HG03280 (cell line): ENCODE measurements at regions not wholly inside any gene's neighbourhood (a gene's known extent, or its start where the extent isn't known, plus 50 kb on each side); places are given as distances from the start of the nearest gene placed in this dataset.
"Not testable (repeated sequence)": the region's sequence is repeated elsewhere in the genome, so short reads cannot be mapped to it uniquely, and the experiment has no call there.

Experiments used
- ATAC-seq: cut with Tn5 transposase; IDR thresholded peaks from one replicate; pipeline ENCODE4 v1.9.1; 2021; ENCODE audit warnings: mild to moderate bottlenecking, moderate library complexity; ENCODE audit not compliant: unreplicated experiment

- not testable (repeated sequence) for ATAC-seq
These were observed 698.5 kb downstream of the C6orf118 start for GRCh38 chr6:164610859-164611258.

GRCh38 chr6:164602415-164602814, 707.0 kb downstream of the C6orf118 start:
- not testable (repeated sequence) for ATAC-seq

- no peak for ATAC-seq
These were observed 727.8 kb downstream of the C6orf118 start for GRCh38 chr6:164581563-164581962.

- no peak for ATAC-seq
These were observed 730.4 kb downstream of the C6orf118 start for GRCh38 chr6:164579035-164579434.

DNA sequence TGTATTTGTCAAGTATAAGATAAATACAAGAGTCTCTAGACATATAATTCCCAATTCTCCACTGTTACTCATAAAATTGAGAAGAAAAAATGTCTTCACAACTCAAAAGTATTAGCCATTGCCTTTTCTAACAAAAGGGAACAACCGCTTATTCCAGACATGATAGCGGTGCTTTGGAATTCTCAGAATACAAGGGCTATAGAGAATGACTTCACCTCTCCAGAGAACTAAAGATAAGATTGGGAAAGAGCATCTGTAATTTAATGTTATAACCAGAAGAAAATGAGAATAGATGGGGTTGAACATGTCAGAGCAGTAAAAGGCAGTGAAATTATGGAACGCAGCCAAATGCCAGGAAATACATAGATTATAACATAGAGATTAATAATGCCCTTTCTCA, 730.8 kb downstream of the C6orf118 start:
- no peak for ATAC-seq

- no peak for ATAC-seq
These were observed 738.6 kb downstream of the C6orf118 start for GRCh38 chr6:164570801-164571200.

GRCh38 chr6:164569509-164569908, 739.9 kb downstream of the C6orf118 start:
- no peak for ATAC-seq

GRCh38 chr6:164563924-164564323, 745.5 kb downstream of the C6orf118 start:
- no peak for ATAC-seq

DNA sequence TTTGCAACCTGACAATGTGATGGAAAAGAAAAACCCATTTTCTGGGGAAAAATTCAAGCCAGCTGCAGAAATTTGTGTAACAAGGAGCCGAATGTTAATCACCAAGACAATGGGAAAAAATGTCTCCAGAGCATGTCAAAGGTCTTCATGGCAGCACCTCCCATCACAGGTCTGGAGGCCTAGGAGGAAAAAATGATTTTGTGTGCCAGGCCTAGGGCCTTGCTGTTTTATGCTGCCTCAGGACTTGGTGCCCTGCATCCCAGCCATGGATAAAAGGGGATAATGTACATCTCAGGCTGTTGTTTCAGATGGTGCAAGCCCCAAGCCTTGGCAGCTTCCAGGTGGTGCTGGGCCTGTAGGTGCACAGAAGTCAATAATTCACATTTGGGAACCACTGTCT, 747.7 kb downstream of the C6orf118 start:
- no peak for ATAC-seq

DNA sequence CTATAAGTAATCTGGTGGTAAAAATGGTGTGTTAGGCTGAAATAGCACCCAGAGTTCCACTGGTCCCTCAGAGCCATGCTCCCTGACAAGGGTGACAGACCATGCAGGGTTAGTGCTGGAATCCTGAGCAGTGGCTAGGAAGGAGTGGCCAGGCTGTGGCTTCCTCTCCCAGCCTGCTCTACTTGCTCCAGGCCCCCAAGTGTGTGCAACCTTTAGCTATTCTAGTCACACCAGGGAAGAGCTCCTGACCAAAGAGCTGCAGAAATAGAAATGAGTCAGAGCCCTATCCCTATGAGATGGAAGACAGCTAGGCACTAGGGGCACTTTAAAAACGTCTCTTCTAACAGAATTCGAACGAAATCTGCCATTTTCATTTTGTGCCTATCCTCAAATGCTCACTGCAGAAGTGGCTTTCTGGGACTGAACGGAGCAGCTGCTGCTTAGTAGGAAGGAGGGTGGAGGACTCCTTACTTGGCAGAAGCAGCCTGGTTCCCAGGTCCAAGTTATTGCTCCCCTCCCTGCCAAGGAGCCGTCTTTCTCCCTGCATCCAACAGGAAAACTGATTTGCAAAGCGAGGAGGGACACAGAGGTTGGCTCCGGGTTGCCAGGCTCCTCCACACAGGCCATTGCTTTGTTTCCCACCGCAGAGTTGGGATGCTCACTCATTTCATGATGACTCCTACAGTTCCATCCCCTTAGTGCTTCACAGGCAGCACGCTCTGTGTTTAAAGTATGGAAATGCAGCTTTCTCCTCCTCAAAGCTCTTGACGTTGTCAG, 754.5 kb downstream of the C6orf118 start:
- no peak for ATAC-seq

DNA sequence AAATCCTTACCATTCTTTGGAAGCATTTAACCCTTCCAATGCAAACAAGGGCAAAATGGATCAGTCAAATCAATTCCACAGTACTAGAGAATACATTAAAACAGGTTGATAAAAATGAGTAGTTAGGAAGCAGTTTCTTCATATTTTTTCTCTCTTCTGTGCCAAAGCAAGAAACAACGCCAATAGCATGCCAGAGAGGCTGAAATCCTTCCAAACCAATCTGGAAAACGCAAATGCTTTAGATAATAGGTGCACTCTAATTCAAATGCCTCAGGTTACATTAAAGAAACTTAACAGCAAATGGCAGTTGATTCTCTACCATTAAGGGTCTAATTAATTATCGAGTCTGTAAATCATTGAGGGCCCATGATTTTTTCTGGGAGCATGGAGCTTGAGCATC, 755.2 kb downstream of the C6orf118 start:
- ATAC-seq = no peak

GRCh38 chr6:164551706-164552105, 757.7 kb downstream of the C6orf118 start:
- no peak for ATAC-seq

GRCh38 chr6:164547076-164547475, 762.3 kb downstream of the C6orf118 start:
- no peak for ATAC-seq

DNA sequence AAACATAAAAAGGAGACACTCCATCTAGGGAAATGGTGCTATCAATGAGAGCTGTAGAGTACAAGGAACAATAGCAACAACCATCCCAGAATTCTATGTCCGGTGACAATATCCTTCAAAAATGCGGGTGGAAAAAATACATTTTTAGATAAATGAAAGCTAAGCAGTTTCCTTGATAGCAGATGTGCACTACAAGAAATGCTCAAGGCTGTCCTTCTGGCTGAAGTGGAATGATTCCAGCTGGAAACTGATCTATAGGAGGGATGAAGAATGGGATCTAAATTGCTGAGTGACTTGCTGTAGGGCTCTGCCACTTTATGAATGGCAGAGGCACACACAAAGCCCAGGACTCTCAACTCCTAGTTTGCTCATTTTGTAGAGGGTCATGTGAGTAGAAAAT, 763.1 kb downstream of the C6orf118 start:
- no peak for ATAC-seq

- no peak for ATAC-seq
These were observed 775.2 kb downstream of the C6orf118 start for GRCh38 chr6:164534070-164534766.

- ATAC-seq = no peak
These were observed 776.4 kb downstream of the C6orf118 start for GRCh38 chr6:164533045-164533362.

DNA sequence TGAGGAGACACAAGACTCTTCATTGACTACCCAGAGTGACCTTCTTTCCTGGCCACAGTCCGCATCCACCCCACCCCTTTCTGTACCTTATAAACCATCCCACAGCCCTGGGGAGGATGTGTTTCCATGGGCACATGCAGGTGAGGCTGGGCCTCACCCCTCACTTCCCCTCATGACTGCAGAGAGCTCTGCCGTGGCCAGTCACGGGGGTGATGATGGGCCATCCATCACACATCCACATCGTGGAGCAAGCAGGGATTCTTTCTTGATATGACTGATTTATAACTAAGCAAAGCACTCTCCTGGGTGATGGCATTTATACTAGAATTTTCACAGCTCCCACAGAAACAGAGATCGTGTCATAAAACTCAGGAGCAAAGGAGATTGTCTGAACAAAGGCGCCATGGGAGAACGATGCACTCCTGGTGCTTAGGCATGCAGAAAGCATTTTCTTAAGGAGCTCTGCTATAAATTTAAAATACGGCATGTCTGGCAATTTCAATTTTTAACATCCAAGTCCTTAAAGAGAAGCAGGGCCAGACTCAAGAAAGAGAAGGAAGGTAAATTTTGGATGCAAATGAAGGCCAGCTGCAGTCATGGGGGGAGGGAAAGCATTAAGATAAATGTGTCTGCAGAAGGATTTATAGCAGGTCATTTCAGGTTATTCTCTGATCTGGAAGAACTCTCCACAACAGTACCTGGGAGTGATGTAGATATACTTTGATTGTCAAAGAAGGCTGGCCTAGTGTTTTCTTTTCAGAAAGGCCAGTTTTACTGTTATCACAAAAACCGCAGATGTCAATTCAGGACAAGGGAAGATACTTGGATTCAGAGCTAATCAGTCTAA, 777.0 kb downstream of the C6orf118 start:
- ATAC-seq = no peak

- no peak for ATAC-seq
These were observed 777.7 kb downstream of the C6orf118 start for GRCh38 chr6:164531736-164532135.

DNA sequence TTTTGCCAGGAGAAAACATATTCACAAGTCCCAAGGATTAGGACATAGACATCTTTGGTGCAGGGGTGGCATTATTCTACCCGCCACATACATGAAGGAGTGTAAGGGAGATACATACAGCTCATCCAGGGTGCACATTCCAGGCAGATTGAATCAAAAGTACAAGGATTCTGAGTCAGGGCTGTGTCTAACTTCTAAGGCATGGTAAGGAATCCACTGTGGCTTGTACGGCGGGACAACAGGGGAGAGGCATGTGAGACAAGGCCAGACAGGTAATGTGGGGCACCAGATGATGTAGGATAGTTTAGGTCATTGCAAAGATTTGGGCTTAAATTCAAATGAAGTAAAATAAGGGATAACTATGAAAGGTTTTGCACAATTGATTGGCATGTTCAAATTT, 780.9 kb downstream of the C6orf118 start:
- no peak for ATAC-seq

DNA sequence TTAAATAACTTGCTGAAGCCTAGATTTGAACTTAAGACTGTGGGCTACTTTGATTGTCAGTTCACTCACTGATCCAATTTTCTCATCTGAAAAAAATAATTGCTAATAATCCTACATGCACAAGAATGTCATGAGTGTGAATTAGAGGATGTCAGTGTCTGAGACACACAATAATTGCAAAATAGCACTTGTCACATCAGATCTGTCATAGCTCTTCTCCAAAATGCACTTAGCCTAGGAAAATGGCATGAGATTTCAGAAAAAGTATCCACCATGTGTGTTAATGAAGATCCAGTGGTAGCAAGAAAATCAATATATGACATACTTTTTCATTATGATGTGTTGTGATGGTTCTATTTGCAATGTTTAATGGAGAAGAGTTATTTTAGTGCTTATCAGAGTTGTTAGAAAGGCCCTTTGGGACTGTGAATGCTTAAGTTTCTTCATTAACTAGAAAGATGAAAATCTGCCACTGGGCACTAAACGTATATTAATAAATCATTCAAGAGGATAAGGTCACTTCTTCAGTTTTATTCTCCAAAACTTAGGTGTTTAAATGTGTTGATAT, 786.2 kb downstream of the C6orf118 start:
- ATAC-seq = no peak

- ATAC-seq = no peak
These were observed 788.5 kb downstream of the C6orf118 start for GRCh38 chr6:164520916-164521315.
